KMS-11 (cell line): ENCODE measurements at regions not wholly inside any gene's neighbourhood (a gene's known extent, or its start where the extent isn't known, plus 50 kb on each side); places are given as distances from the start of the nearest gene placed in this dataset.

Source experiments
- H2AFZ ChIP-seq: fragments of 200-600 bp; sonication (generic); 2 replicates; pipeline ENCODE4 v1.6.1; 2016; ENCODE audit warnings: antibody characterized with exemption, mixed run types, low read depth
- H3K27ac ChIP-seq: fragments of 200-600 bp; sonication (generic); 2 replicates; pipeline ENCODE4 v1.6.1; 2016; ENCODE audit warnings: mild to moderate bottlenecking, mixed run types
- H3K27me3 ChIP-seq: fragments of 200-600 bp; sonication (generic); 2 replicates; pipeline ENCODE4 v1.6.1; 2017; ENCODE audit warnings: mild to moderate bottlenecking, low read depth, mixed run types, moderate library complexity; ENCODE audit not compliant: insufficient read depth
- H3K36me3 ChIP-seq: fragments of 200-600 bp; sonication (generic); 2 replicates; pipeline ENCODE4 v1.6.1; 2017; ENCODE audit warnings: mild to moderate bottlenecking, mixed run types; ENCODE audit not compliant: insufficient read depth
- H3K4me1 ChIP-seq: fragments of 200-600 bp; sonication (generic); 2 replicates; pipeline ENCODE4 v1.6.1; 2016; ENCODE audit warnings: mild to moderate bottlenecking, low read depth, mixed run types; ENCODE audit not compliant: poor library complexity, severe bottlenecking
- H3K4me2 ChIP-seq: fragments of 200-600 bp; sonication (generic); 2 replicates; pipeline ENCODE4 v1.7.0; 2016; ENCODE audit warnings: mild to moderate bottlenecking, mixed run types
- H3K4me3 ChIP-seq: fragments of 200-600 bp; sonication (generic); IDR thresholded peaks from 2 replicates; pipeline ENCODE4 v1.6.1; 2017; ENCODE audit warnings: low read depth, low read length, mixed read lengths; ENCODE audit not compliant: insufficient read depth
- H3K79me2 ChIP-seq: fragments of 200-600 bp; sonication (generic); 2 replicates; pipeline ENCODE4 v1.6.1; 2016; ENCODE audit warnings: low read depth, mixed run types; ENCODE audit not compliant: insufficient read depth
- H3K9ac ChIP-seq: fragments of 200-600 bp; sonication (generic); 2 replicates; pipeline ENCODE4 v1.6.1; 2016; ENCODE audit warnings: mild to moderate bottlenecking, mixed run types
- H4K20me1 ChIP-seq: fragments of 200-600 bp; sonication (generic); 2 replicates; pipeline ENCODE4 v1.6.1; 2016; ENCODE audit warnings: mild to moderate bottlenecking, mixed run types; ENCODE audit not compliant: insufficient read depth
- TF ChIP-seq, protein P1 (sequence below): fragments of 200-600 bp; sonication (generic); conservative IDR thresholded peaks from 2 replicates; pipeline ENCODE4 v1.6.1; 2017; ENCODE audit warnings: low read depth, mild to moderate bottlenecking, antibody characterized with exemption, low read length, moderate library complexity, mixed read lengths

DNA sequence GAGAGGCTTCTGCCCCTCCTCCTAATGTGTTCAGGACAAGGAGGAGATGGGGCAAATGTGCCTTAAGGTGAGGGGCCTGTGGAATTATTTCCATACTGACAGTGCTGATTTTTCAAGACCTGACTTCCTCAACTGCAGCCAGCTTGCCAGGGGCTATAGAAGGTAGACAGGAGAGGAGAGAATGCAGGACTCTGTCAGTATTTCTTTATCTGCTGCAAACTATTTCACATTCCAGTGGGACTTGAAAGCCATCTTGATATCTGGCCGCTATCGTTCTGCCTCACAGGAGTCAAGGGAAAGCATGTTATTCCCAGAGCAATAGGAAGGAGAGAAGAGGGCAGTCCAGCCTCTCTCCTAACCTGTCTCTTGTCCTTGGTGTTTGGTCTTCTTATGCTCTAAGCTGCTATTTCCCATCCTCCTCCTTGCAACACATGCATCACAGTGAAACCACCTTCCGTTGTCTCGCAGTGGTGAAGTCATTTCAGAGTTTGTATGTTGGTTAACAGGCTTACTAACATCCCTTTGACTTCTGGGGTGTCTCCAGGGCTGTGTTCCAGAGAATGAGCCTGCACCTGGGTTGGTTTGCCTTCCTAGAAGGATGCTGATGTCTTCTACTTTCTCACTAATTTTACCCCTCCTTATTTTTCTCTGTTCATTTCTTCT, 95.1 kb upstream of the MRPS22 start:
- H3K4me2 ChIP-seq = no peak overlapping the region
- H3K36me3 ChIP-seq = no peaks in the 10 kb centered on the region
- H3K4me1 ChIP-seq = peaks cover 3% of the 10 kb centered on the region
- TF ChIP-seq, protein P1, sequence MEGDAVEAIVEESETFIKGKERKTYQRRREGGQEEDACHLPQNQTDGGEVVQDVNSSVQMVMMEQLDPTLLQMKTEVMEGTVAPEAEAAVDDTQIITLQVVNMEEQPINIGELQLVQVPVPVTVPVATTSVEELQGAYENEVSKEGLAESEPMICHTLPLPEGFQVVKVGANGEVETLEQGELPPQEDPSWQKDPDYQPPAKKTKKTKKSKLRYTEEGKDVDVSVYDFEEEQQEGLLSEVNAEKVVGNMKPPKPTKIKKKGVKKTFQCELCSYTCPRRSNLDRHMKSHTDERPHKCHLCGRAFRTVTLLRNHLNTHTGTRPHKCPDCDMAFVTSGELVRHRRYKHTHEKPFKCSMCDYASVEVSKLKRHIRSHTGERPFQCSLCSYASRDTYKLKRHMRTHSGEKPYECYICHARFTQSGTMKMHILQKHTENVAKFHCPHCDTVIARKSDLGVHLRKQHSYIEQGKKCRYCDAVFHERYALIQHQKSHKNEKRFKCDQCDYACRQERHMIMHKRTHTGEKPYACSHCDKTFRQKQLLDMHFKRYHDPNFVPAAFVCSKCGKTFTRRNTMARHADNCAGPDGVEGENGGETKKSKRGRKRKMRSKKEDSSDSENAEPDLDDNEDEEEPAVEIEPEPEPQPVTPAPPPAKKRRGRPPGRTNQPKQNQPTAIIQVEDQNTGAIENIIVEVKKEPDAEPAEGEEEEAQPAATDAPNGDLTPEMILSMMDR = no peak
- H2AFZ ChIP-seq = no peak overlapping the region
- H3K9ac ChIP-seq = no peak overlapping the region
- H3K4me3 ChIP-seq = no peak overlapping the region
- no peaks in the 10 kb centered on the region for H3K79me2 ChIP-seq
- H4K20me1 ChIP-seq = no peaks in the 10 kb centered on the region
- H3K27me3 ChIP-seq = no peaks in the 10 kb centered on the region
- no peak overlapping the region for H3K27ac ChIP-seq

DNA sequence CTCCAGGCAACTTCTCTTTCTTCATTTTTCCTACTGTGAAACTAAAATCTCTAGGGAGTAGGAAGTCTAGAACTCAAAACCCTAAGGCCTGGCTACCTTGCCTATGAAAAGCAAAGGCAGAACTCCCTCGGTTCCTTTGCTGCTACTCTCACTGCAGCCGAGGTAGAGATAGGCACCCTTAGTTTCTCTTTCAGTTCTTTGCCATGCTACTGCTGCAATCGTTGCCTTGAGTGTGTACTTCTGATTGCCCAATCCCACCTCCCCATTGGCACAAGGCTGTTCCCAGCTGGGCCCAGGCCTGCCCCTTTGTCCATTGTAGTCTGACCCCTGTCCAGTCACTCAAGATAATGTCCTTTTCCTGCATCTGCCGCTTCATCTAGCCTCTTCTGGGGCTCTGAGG, 92.3 kb upstream of the MRPS22 start:
- Histone ChIP-seq H4K20me1 (no peaks in the 10 kb centered on the region), H3K27me3 (no peaks in the 10 kb centered on the region)

DNA sequence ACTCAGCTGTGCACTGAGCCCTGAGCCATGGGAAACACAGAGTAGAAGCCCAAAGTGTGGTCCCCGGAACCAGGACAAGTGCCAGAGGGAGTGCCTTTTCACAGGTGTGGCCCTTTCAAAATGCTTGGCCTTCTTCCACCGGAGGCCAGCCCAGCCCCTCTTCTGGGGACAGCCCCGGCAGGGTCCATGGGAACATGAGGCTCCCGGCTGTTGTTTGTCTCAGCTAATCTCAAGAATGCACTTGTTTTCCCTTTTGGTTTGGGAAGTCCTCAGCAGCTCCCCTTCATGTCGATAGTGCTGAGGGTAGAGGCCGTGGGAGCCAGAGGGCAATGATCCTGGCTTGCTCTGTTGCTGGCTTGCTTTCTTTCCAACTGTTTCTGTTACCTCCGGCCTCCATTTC, 91.1 kb upstream of the MRPS22 start:
- TF ChIP-seq, protein P1 = no peak
- H3K36me3 ChIP-seq = no peaks in the 10 kb centered on the region
- no peak overlapping the region for H3K4me2 ChIP-seq
- H4K20me1 ChIP-seq = no peaks in the 10 kb centered on the region
- no peak overlapping the region for H2AFZ ChIP-seq
- H3K27ac ChIP-seq = no peak overlapping the region
- H3K27me3 ChIP-seq = no peaks in the 10 kb centered on the region
- peaks cover 3% of the 10 kb centered on the region for H3K4me1 ChIP-seq
- H3K4me3 ChIP-seq = no peak overlapping the region
- H3K9ac ChIP-seq = no peak overlapping the region
- no peaks in the 10 kb centered on the region for H3K79me2 ChIP-seq

More for the DNA sequence above, 92.3 kb upstream of the MRPS22 start:
- Histone ChIP-seq H3K27ac (no peak overlapping the region), H3K36me3 (no peaks in the 10 kb centered on the region), H3K4me3 (no peak overlapping the region), H3K9ac (peak overlapping the region; percentile 16; the same call in 1 of the 2 replicates), H3K79me2 (no peaks in the 10 kb centered on the region), H3K4me1 (peaks cover 3% of the 10 kb centered on the region), H2AFZ (peak overlapping the region; percentile 72), H3K4me2 (peak overlapping the region; percentile 39)
- TF ChIP-seq, protein P1 = no peak

DNA sequence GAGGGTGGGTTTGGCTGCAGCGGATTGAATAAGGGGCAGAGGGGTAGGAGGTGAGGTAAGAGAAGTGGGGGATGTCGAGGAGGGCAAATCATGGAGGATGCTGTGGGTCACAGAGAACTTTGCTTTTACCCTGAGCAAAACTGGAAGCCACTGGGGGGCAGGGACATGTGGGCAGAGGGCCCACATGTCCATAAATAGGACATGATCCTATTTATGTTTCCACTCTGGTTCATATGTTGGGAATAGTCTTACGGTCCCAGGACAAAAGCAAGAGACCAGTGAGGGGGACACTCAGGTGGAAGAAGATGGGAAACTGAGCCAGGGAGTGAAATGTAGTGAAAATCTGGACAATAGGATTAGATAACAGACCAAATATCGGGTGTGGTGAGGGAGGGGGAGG, 85.5 kb upstream of the MRPS22 start:
- no peak overlapping the region for H3K4me2 ChIP-seq
- TF ChIP-seq, protein P1 = no peak
- no peak overlapping the region for H3K4me3 ChIP-seq
- H3K27ac ChIP-seq = no peak overlapping the region
- H3K27me3 ChIP-seq = no peaks in the 10 kb centered on the region
- H3K36me3 ChIP-seq = no peaks in the 10 kb centered on the region
- H2AFZ ChIP-seq = no peak overlapping the region
- no peaks in the 10 kb centered on the region for H4K20me1 ChIP-seq
- no peaks in the 10 kb centered on the region for H3K79me2 ChIP-seq
- no peak overlapping the region for H3K9ac ChIP-seq
- no peaks in the 10 kb centered on the region for H3K4me1 ChIP-seq
